ENCODE measurements at regions not wholly inside any gene's neighbourhood (a gene's known extent, or its start where the extent isn't known, plus 50 kb on each side); places are given as distances from the start of the nearest gene placed in this dataset.

GRCh38 chr5:173743641-173744343, 127.3 kb upstream of the BOD1 start:
- TF ChIP-seq CTCF (IDR thresholded peaks at IDR 0.05; ENCODE audit: control extremely low read depth in 1 of 3, insufficient read depth in 1 of 3, low read depth in 1 of 3, low read length in 3 of 3) (no peak), GTF2F1 (IDR thresholded peaks at IDR 0.05; ENCODE audit: borderline replicate concordance, low read depth, low read length) (no peak), USF2 (IDR thresholded peaks at IDR 0.05; ENCODE audit: low read length) (no peak), TBP (IDR thresholded peaks at IDR 0.05; ENCODE audit: low read depth, low read length) (no peak), BACH1 (IDR thresholded peaks at IDR 0.05; ENCODE audit: low read length) (no peak), NRF1 (IDR thresholded peaks at IDR 0.05; ENCODE audit: low read depth, low read length) (no peak), E2F6 (IDR thresholded peaks at IDR 0.05) (no peak)
